SK-N-SH (cell line): ENCODE measurements at regions not wholly inside any gene's neighbourhood (a gene's known extent, or its start where the extent isn't known, plus 50 kb on each side); places are given as distances from the start of the nearest gene placed in this dataset.

Experiments used
- CTCF ChIA-PET: fragments of 300-600, 350-600 bp; formaldehyde crosslinking; extraction: SDS; loops from one replicate; lab custom pipeline; 2021; lab: Yijun Ruan, JAX
- POLR2A ChIA-PET: fragments of 350-600 bp; sonication (Branson Sonifier 250); formaldehyde crosslinking; extraction: SDS; loops from one replicate; lab custom pipeline; 2020; ENCODE audit warnings: antibody characterized with exemption, inconsistent platforms; lab: Yijun Ruan, JAX
- DNase-seq: peaks from one replicate; pipeline ENCODE4 v3.0.0; 2012
- H2AFZ ChIP-seq: fragments of 200-600 bp; sonication (generic); 2 replicates; pipeline ENCODE4 v1.8.1; 2016; ENCODE audit warnings: antibody characterized with exemption, mild to moderate bottlenecking, low read depth
- H3F3A ChIP-seq: fragments of 200-600 bp; sonication (generic); replicated peaks from 2 replicates; pipeline ENCODE3; 2016; ENCODE audit warnings: antibody characterized with exemption, mild to moderate bottlenecking; ENCODE audit not compliant: insufficient read depth
- H3K27ac ChIP-seq, 2 experiments: fragments of 200-500 bp in 1 of 2; fragments of 200-600 bp in 1 of 2; sonication (Bioruptor generic) in 1 of 2; sonication (generic), shearing (Covaris generic) in 1 of 2; 2 replicates each; pipeline versions ENCODE4 v1.5.1 to v1.6.1; 2014 to 2016; ENCODE audit warnings: low read depth in 2 of 2, inconsistent platforms in 1 of 2, low read length in 1 of 2, mild to moderate bottlenecking in 1 of 2, mixed read lengths in 1 of 2
- H3K27me3 ChIP-seq: fragments of 200-600 bp; sonication (generic), shearing (Covaris generic); 2 replicates; pipeline ENCODE4 v1.6.1; 2016; ENCODE audit warnings: mixed run types; ENCODE audit not compliant: insufficient read depth
- H3K36me3 ChIP-seq, 2 experiments: fragments of 200-500 bp in 1 of 2; fragments of 200-600 bp in 1 of 2; sonication (Bioruptor generic) in 1 of 2; sonication (generic) in 1 of 2; replicated peaks in 1 of 2; 2 replicates each; pipeline versions ENCODE3 to v1.5.1; 2014 to 2016; ENCODE audit warnings: low read length in 1 of 2, mild to moderate bottlenecking in 1 of 2; ENCODE audit not compliant: insufficient read depth in 2 of 2, control insufficient read depth in 1 of 2
- H3K4me1 ChIP-seq, 2 experiments: fragments of 200-500 bp in 1 of 2; fragments of 200-600 bp in 1 of 2; sonication (Bioruptor generic) in 1 of 2; sonication (generic), shearing (Covaris generic) in 1 of 2; 2 replicates each; pipeline versions ENCODE4 v1.5.1 to v1.6.1; 2014 to 2016; ENCODE audit warnings: low read depth in 1 of 2, low read length in 1 of 2, mixed run types in 1 of 2; ENCODE audit not compliant: insufficient read depth in 2 of 2, control insufficient read depth in 1 of 2
- H3K4me2 ChIP-seq: fragments of 200-600 bp; sonication (generic), shearing (Covaris generic); 2 replicates; pipeline ENCODE4 v1.6.1; 2017; ENCODE audit warnings: mixed run types
- H3K4me3 ChIP-seq, 2 experiments: fragments of 200-500 bp in 1 of 2; fragments of 200-600 bp in 1 of 2; sonication (Bioruptor generic) in 1 of 2; sonication (generic), shearing (Covaris generic) in 1 of 2; 2 replicates each; pipeline versions ENCODE4 v1.5.1 to v1.8.1; 2014 to 2016; ENCODE audit warnings: low read depth in 2 of 2, inconsistent platforms in 1 of 2, low read length in 1 of 2, mild to moderate bottlenecking in 1 of 2, mixed read lengths in 1 of 2, moderate library complexity in 1 of 2
- H3K79me2 ChIP-seq: fragments of 200-600 bp; sonication (generic); 2 replicates; pipeline ENCODE4 v1.8.1; 2017; ENCODE audit warnings: mild to moderate bottlenecking; ENCODE audit not compliant: insufficient read depth
- H3K9ac ChIP-seq: fragments of 200-600 bp; sonication (generic); 2 replicates; pipeline ENCODE4 v1.6.1; 2017; ENCODE audit warnings: mixed run types
- H3K9me2 ChIP-seq: fragments of 200-600 bp; sonication (generic); 2 replicates; pipeline ENCODE4 v1.6.1; 2017; ENCODE audit warnings: mixed run types
- H3K9me3 ChIP-seq: fragments of 200-600 bp; sonication (generic); 2 replicates; pipeline ENCODE4 v1.6.1; 2017; ENCODE audit warnings: mixed run types, mild to moderate bottlenecking, moderate library complexity
- H4K20me1 ChIP-seq: fragments of 200-600 bp; sonication (generic); 2 replicates; pipeline ENCODE4 v1.6.1; 2017; ENCODE audit warnings: mild to moderate bottlenecking, mixed run types; ENCODE audit not compliant: insufficient read depth
- CHD2 ChIP-seq: fragments of 150-350 bp; IDR thresholded peaks from 2 replicates; pipeline ENCODE4 v1.6.1; 2018; ENCODE audit warnings: low read length; ENCODE audit not compliant: partially characterized antibody
- ELF1 ChIP-seq: IDR thresholded peaks from 2 replicates; pipeline ENCODE4 v1.4.0; 2012
- EP300 ChIP-seq, 2 experiments: IDR thresholded peaks; 2 replicates each; pipeline versions ENCODE4 v1.4.0 to v1.6.1; 2012; ENCODE audit warnings: borderline replicate concordance in 1 of 2, low read depth in 1 of 2, low read length in 1 of 2
- FOXM1 ChIP-seq: IDR thresholded peaks from 2 replicates; pipeline ENCODE4 v1.4.0; 2012; ENCODE audit warnings: low read depth, mild to moderate bottlenecking
- GABPA ChIP-seq: IDR thresholded peaks from 2 replicates; pipeline ENCODE4 v1.4.0; 2012; ENCODE audit warnings: low read depth, mild to moderate bottlenecking
- MEF2A ChIP-seq: IDR thresholded peaks from 2 replicates; pipeline ENCODE4 v1.4.0; 2012; ENCODE audit warnings: low read depth, borderline replicate concordance
- NRF1 ChIP-seq: IDR thresholded peaks from 2 replicates; pipeline ENCODE4 v1.6.1; 2012; ENCODE audit warnings: low read depth, mild to moderate bottlenecking, low read length
- POLR2AphosphoS5 ChIP-seq: IDR thresholded peaks from 2 replicates; pipeline ENCODE4 v1.6.1; 2012; ENCODE audit warnings: low read depth, low read length
- RCOR1 ChIP-seq: fragments of 150-350 bp; IDR thresholded peaks from 2 replicates; pipeline ENCODE4 v1.6.1; 2017; ENCODE audit warnings: antibody characterized with exemption, low read length
- SIN3A ChIP-seq: IDR thresholded peaks from 2 replicates; pipeline ENCODE4 v1.6.1; 2012; ENCODE audit warnings: low read depth, mild to moderate bottlenecking, low read length, moderate library complexity, borderline replicate concordance
- SMC3 ChIP-seq: IDR thresholded peaks from 2 replicates; pipeline ENCODE4 v1.6.1; 2012; ENCODE audit warnings: low read depth, low read length, improper control_type of control experiment
- WGBS: methylation state at CpG from one replicate; pipeline ENCODE4 v1.1.6; 2017; ENCODE audit warnings: low lambda C conversion rate; 5-methylcytosine and 5-hydroxymethylcytosine counted together
- TF ChIP-seq, protein P1 (sequence below): fragments of 200-600 bp; sonication (generic); IDR thresholded peaks from 2 replicates; pipeline ENCODE4 v1.6.1; 2017; ENCODE audit warnings: antibody characterized with exemption, mild to moderate bottlenecking, moderate library complexity
- TF ChIP-seq, protein P2 (sequence below): IDR thresholded peaks from 2 replicates; pipeline ENCODE4; 2012
- TF ChIP-seq, protein P3 (sequence below): fragments of 150-350 bp; IDR thresholded peaks from 2 replicates; pipeline ENCODE4 v1.6.1; 2017; ENCODE audit warnings: antibody characterized with exemption, low read length, low read depth, borderline replicate concordance
- TF ChIP-seq, protein P4 (sequence below): IDR thresholded peaks from 2 replicates; pipeline ENCODE4 v1.4.0; 2012; ENCODE audit warnings: low read depth, borderline replicate concordance

DNA sequence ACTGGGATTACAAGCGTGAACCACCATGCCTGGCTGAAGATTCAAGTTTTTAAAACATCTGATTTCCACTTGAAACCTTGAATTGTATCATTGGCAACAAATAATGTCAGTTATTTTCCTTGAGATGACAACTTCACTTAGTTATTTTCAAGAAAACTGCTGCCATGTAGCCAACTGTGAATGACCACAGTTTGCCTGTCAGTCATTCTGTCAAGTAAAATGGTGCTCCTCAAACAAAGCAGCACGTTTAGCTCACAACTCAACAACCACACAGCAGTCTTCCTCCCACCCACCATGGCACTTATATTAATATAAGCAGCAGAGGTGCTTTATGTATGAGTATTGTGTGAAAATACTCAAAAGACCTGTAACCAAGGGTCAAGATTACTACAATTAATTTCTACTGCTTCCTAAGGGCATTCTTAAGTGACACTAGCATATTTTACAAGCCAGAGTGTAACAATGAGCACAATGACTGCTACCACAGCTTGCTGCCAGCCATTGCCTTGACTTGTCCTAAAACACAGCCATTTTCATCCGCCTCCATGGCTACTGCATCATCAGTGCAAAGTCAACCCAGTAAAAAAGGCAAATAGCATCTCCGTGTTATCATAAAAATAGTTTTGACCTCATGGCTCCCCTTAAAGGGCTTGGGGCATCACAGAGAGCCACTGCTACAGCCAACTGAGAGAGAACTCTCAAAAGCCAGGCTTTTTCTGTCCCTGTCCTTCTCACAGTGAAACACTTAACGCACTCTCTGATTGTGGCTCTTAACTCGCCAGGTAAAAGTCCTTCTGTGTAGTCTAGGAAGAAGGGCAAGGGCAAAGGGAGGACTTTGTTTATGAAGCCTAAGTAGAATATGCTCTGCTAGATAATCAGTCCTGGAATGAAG, 96.4 kb upstream of the TAB2 start:
- Histone ChIP-seq H3K9ac (no peak overlapping the region), H4K20me1 (no peaks in the 10 kb centered on the region), H3K27ac (no peak overlapping the region), H3K9me3 (no peaks in the 10 kb centered on the region), H2AFZ (no peak overlapping the region), H3K9me2 (no peaks in the 10 kb centered on the region), H3F3A (no peaks in the 10 kb centered on the region), H3K79me2 (no peaks in the 10 kb centered on the region), H3K4me2 (no peak overlapping the region), H3K36me3 (peaks cover 0 to 3% of the 10 kb centered on the region in 2 experiments), H3K27me3 (no peaks in the 10 kb centered on the region), H3K4me3 (no peak overlapping the region), H3K4me1 (peaks cover 0 to 7% of the 10 kb centered on the region in 2 experiments; a peak in 2 of 4 replicates)
- no peak for DNase-seq
- ChIA-PET CTCF (interaction anchor here (0.6 kb wide), 1 partner anchor 43 kb away, joined by 3 read pairs; no protein-coding TSS in a partner anchor), POLR2A (no interaction called here)
- WGBS: 85% methylated on average over 6 of the region's 6 CpGs
- TF ChIP-seq RCOR1 (no peak), EP300 (IDR thresholded peaks at IDR 0.05; ENCODE audit: borderline replicate concordance in 1 of 2, low read depth in 1 of 2, low read length in 1 of 2) (no peak), ELF1 (no peak)

DNA sequence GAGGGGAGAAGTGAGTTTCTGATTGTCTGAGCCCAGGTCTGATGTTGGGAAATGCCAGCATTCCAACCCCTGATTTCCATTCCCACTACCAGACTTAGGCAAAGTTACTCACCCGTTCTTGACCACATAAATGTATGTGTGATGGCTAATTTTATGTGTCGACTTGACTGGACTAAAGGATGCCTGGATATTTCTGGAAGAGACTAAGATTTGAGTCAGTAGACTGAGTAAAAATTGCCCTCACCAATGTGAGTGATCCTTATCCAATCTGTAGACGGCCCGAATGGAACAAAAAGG, 95.8 kb upstream of the TAB2 start:
- TF ChIP-seq RCOR1: no peak
- TF ChIP-seq FOXM1: no peak
- TF ChIP-seq SMC3: no peak
- Histone ChIP-seq H2AFZ (no peak overlapping the region), H3K4me3 (no peak overlapping the region), H3K36me3 (peaks cover 0 to 3% of the 10 kb centered on the region in 2 experiments), H3K27me3 (no peaks in the 10 kb centered on the region), H3F3A (no peaks in the 10 kb centered on the region), H3K9ac (no peak overlapping the region), H3K27ac (no peak overlapping the region), H3K9me2 (no peaks in the 10 kb centered on the region), H3K79me2 (no peaks in the 10 kb centered on the region), H3K4me2 (no peak overlapping the region), H3K9me3 (no peaks in the 10 kb centered on the region), H3K4me1 (peaks cover 0 to 7% of the 10 kb centered on the region in 2 experiments; a peak in 2 of 4 replicates), H4K20me1 (no peaks in the 10 kb centered on the region)
- DNase-seq: no peak
- POLR2A ChIA-PET: no interaction called here
- 88% methylated on average over 4 of the region's 4 CpGs for WGBS
- CTCF ChIA-PET: no interaction called here

DNA sequence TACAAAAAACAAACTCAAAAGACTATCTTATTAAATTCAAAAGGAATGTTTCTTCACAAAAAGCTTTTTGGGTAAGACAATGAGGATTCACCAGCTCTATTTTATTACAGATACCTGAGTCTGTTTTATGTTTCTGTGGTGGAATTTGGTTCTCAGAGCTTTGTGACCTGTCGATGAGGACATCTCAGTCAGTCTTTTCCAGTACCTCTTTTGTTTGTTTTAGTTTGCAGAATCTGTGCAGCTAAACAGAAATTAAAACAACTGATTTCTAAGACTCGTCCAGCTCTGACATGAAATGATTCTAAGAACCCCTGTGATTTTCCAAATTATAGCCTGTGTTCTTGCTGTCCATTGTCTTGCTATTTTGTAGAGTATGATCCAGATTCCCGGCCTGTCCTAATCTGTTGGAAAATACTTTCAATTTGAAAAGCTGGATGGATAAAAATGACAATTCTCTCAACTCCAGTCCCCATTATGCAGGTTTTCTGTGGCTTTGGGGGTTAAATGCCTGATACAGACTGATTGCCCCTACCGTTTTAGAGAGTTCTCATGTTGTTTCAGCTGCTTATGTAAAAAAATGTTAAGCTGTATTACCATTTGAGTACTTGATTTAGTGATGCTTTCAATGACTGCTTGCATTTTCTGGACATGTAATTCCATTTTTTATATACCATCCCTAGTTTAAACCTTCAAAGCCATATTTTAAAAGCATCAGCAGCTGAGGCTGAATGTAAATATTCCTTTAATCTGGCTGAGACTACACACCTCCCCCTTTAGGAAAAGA, 94.2 kb upstream of the TAB2 start:
- ChIA-PET POLR2A (no interaction called here), CTCF (interaction anchor here (1.1 to 1.4 kb wide), 2 partner anchors 209 to 218 kb away, joined by 3 to 5 read pairs; no protein-coding TSS in a partner anchor)
- no peak overlapping the region for H2AFZ ChIP-seq
- H3K9ac ChIP-seq: no peak overlapping the region
- no peaks in the 10 kb centered on the region for H3K9me2 ChIP-seq
- H3K4me1 ChIP-seq: peaks cover 0 to 14% of the 10 kb centered on the region in 2 experiments; a peak in 2 of 4 replicates
- no peak for DNase-seq
- H3K27me3 ChIP-seq: no peaks in the 10 kb centered on the region
- H3K4me2 ChIP-seq: no peak overlapping the region
- WGBS: 90% methylated on average over 4 of the region's 4 CpGs
- H3K36me3 ChIP-seq: peaks cover 0 to 3% of the 10 kb centered on the region in 2 experiments
- H3K4me3 ChIP-seq: no peak overlapping the region
- H3K79me2 ChIP-seq: no peaks in the 10 kb centered on the region
- no peak overlapping the region for H3K27ac ChIP-seq
- no peaks in the 10 kb centered on the region for H4K20me1 ChIP-seq
- H3F3A ChIP-seq: no peaks in the 10 kb centered on the region
- H3K9me3 ChIP-seq: no peaks in the 10 kb centered on the region
- TF ChIP-seq EP300 (IDR thresholded peaks at IDR 0.05; ENCODE audit: borderline replicate concordance in 1 of 2, low read depth in 1 of 2, low read length in 1 of 2) (no peak), SIN3A (no peak), MEF2A (no peak), GABPA (no peak), ELF1 (no peak), POLR2AphosphoS5 (no peak), NRF1 (no peak), CHD2 (no peak)
- TF ChIP-seq, protein P1, sequence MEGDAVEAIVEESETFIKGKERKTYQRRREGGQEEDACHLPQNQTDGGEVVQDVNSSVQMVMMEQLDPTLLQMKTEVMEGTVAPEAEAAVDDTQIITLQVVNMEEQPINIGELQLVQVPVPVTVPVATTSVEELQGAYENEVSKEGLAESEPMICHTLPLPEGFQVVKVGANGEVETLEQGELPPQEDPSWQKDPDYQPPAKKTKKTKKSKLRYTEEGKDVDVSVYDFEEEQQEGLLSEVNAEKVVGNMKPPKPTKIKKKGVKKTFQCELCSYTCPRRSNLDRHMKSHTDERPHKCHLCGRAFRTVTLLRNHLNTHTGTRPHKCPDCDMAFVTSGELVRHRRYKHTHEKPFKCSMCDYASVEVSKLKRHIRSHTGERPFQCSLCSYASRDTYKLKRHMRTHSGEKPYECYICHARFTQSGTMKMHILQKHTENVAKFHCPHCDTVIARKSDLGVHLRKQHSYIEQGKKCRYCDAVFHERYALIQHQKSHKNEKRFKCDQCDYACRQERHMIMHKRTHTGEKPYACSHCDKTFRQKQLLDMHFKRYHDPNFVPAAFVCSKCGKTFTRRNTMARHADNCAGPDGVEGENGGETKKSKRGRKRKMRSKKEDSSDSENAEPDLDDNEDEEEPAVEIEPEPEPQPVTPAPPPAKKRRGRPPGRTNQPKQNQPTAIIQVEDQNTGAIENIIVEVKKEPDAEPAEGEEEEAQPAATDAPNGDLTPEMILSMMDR: no peak
- TF ChIP-seq, protein P2, sequence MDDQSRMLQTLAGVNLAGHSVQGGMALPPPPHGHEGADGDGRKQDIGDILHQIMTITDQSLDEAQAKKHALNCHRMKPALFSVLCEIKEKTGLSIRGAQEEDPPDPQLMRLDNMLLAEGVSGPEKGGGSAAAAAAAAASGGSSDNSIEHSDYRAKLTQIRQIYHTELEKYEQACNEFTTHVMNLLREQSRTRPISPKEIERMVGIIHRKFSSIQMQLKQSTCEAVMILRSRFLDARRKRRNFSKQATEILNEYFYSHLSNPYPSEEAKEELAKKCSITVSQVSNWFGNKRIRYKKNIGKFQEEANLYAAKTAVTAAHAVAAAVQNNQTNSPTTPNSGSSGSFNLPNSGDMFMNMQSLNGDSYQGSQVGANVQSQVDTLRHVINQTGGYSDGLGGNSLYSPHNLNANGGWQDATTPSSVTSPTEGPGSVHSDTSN: no peak
- TF ChIP-seq, protein P3, sequence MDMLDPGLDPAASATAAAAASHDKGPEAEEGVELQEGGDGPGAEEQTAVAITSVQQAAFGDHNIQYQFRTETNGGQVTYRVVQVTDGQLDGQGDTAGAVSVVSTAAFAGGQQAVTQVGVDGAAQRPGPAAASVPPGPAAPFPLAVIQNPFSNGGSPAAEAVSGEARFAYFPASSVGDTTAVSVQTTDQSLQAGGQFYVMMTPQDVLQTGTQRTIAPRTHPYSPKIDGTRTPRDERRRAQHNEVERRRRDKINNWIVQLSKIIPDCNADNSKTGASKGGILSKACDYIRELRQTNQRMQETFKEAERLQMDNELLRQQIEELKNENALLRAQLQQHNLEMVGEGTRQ: no peak
- TF ChIP-seq, protein P4, sequence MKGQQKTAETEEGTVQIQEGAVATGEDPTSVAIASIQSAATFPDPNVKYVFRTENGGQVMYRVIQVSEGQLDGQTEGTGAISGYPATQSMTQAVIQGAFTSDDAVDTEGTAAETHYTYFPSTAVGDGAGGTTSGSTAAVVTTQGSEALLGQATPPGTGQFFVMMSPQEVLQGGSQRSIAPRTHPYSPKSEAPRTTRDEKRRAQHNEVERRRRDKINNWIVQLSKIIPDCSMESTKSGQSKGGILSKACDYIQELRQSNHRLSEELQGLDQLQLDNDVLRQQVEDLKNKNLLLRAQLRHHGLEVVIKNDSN: no peak
